SU-DHL-6 (cell line): ENCODE measurements at regions not wholly inside any gene's neighbourhood (a gene's known extent, or its start where the extent isn't known, plus 50 kb on each side); places are given as distances from the start of the nearest gene placed in this dataset.

Source experiments
- H2AFZ ChIP-seq: fragments of 200-600 bp; sonication (generic); 2 replicates; pipeline ENCODE4 v1.6.1; 2014; ENCODE audit warnings: low read depth, mild to moderate bottlenecking, moderate library complexity, mixed read lengths, antibody characterized with exemption, low read length; ENCODE audit not compliant: severe bottlenecking
- H3F3A ChIP-seq: fragments of 200-600 bp; shearing (Covaris generic); 2 replicates; pipeline ENCODE4 v1.6.0; 2016; ENCODE audit warnings: antibody characterized with exemption, mild to moderate bottlenecking; ENCODE audit not compliant: insufficient read depth
- H3K27ac ChIP-seq: fragments of 200-600 bp; sonication (generic); 2 replicates; pipeline ENCODE4 v1.5.1; 2016; ENCODE audit warnings: low read depth, mild to moderate bottlenecking, low read length, moderate library complexity, mixed read lengths
- H3K27me3 ChIP-seq: fragments of 200-600 bp; sonication (generic), shearing (Covaris generic); 2 replicates; pipeline ENCODE4 v1.6.0; 2014; ENCODE audit warnings: mild to moderate bottlenecking, low read length
- H3K36me3 ChIP-seq: fragments of 200-600 bp; sonication (generic); 2 replicates; pipeline ENCODE4 v1.6.1; 2014; ENCODE audit warnings: mild to moderate bottlenecking, low read length, mixed read lengths
- H3K4me2 ChIP-seq: fragments of 300-600, 200-600 bp; shearing (Covaris generic), sonication (generic); 2 replicates; pipeline ENCODE4 v1.6.0; 2014; ENCODE audit warnings: low read length, low read depth, mild to moderate bottlenecking; ENCODE audit not compliant: poor library complexity, severe bottlenecking
- H3K4me3 ChIP-seq: fragments of 200-600 bp; sonication (generic); 2 replicates; pipeline ENCODE4 v1.5.1; 2014; ENCODE audit warnings: antibody characterized with exemption, low read length, mild to moderate bottlenecking, mixed read lengths; ENCODE audit not compliant: insufficient read depth, poor library complexity, severe bottlenecking
- H3K79me2 ChIP-seq: fragments of 200-600 bp; sonication (generic); 2 replicates; pipeline ENCODE4 v1.6.1; 2014; ENCODE audit warnings: mild to moderate bottlenecking, low read length, moderate library complexity; ENCODE audit not compliant: insufficient read depth
- H3K9ac ChIP-seq: fragments of 200-600 bp; sonication (generic); 2 replicates; pipeline ENCODE4 v1.7.0; 2014; ENCODE audit warnings: mild to moderate bottlenecking, low read length
- H3K9me2 ChIP-seq: fragments of 200-600 bp; sonication (generic); replicated peaks from 2 replicates; pipeline ENCODE4 v1.6.1; 2014; ENCODE audit warnings: low read length; ENCODE audit not compliant: insufficient read depth
- H3K9me3 ChIP-seq: fragments of 200-600 bp; sonication (generic); 2 replicates; pipeline ENCODE4 v1.6.1; 2014; ENCODE audit warnings: low read length, mixed read lengths; ENCODE audit not compliant: insufficient read depth
- H4K20me1 ChIP-seq: fragments of 200-600 bp; sonication (generic); 2 replicates; pipeline ENCODE4 v1.6.1; 2014; ENCODE audit warnings: low read depth, mild to moderate bottlenecking, antibody characterized with exemption, low read length, moderate library complexity, mixed read lengths
- EZH2phosphoT487 ChIP-seq: fragments of 200-600 bp; sonication (generic), shearing (Covaris generic); conservative IDR thresholded peaks from 2 replicates; pipeline ENCODE4 v1.6.1; 2018; ENCODE audit warnings: mild to moderate bottlenecking, antibody characterized with exemption, low read length, moderate library complexity, mixed read lengths
- TF ChIP-seq, protein P1 (sequence below): fragments of 200-600 bp; sonication (generic); IDR thresholded peaks from one replicate; pipeline ENCODE4 v1.5.1; 2017; ENCODE audit warnings: antibody characterized with exemption, mild to moderate bottlenecking, low read length, moderate library complexity; ENCODE audit not compliant: insufficient read depth, poor library complexity, severe bottlenecking

GRCh38 chr9:108710424-108710823 lies 145.4 kb downstream of the ACTL7B start:
- H3K4me2 ChIP-seq, result no peak overlapping the region
- TF ChIP-seq, protein P1, sequence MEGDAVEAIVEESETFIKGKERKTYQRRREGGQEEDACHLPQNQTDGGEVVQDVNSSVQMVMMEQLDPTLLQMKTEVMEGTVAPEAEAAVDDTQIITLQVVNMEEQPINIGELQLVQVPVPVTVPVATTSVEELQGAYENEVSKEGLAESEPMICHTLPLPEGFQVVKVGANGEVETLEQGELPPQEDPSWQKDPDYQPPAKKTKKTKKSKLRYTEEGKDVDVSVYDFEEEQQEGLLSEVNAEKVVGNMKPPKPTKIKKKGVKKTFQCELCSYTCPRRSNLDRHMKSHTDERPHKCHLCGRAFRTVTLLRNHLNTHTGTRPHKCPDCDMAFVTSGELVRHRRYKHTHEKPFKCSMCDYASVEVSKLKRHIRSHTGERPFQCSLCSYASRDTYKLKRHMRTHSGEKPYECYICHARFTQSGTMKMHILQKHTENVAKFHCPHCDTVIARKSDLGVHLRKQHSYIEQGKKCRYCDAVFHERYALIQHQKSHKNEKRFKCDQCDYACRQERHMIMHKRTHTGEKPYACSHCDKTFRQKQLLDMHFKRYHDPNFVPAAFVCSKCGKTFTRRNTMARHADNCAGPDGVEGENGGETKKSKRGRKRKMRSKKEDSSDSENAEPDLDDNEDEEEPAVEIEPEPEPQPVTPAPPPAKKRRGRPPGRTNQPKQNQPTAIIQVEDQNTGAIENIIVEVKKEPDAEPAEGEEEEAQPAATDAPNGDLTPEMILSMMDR, result no peak
- TF ChIP-seq EZH2phosphoT487, result no peak
- no peak overlapping the region for H2AFZ ChIP-seq
- no peak overlapping the region for H3K27ac ChIP-seq
- no peaks in the 10 kb centered on the region for H3K36me3 ChIP-seq
- H3F3A ChIP-seq, result no peaks in the 10 kb centered on the region
- H3K9me2 ChIP-seq, result no peaks in the 10 kb centered on the region
- no peaks in the 10 kb centered on the region for H4K20me1 ChIP-seq
- no peak overlapping the region for H3K4me3 ChIP-seq
- H3K27me3 ChIP-seq, result no peaks in the 10 kb centered on the region; the same call in 1 of the 2 replicates
- no peaks in the 10 kb centered on the region for H3K79me2 ChIP-seq
- no peak overlapping the region for H3K9ac ChIP-seq
- H3K9me3 ChIP-seq, result no peaks in the 10 kb centered on the region

DNA sequence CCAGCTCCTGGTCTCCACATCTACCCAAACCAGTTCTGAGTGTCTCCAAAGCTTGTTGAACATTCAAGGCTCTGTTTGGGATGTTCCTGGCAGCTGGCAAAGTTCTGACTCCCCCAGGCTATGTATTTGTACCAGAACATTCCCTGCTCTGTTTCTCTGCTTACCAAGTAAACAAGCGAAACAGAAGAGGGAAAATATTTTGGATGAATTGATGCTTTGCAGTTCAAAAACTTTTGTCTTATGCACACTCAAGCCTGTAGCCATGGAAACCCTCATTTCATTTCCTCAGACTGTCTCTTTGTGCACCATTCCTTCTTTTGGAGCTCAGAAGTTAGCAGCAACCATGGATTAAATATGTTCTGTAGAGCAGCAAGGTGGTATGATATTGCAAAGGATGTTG lies 145.8 kb downstream of the ACTL7B start:
- H3K9me2 ChIP-seq, result no peaks in the 10 kb centered on the region
- H3K79me2 ChIP-seq, result no peaks in the 10 kb centered on the region
- no peak overlapping the region for H3K4me2 ChIP-seq
- no peak overlapping the region for H3K4me3 ChIP-seq
- no peak overlapping the region for H3K9ac ChIP-seq
- no peaks in the 10 kb centered on the region for H3K36me3 ChIP-seq
- no peak for TF ChIP-seq EZH2phosphoT487
- TF ChIP-seq, protein P1, result no peak
- H3K9me3 ChIP-seq, result no peaks in the 10 kb centered on the region
- H3K27me3 ChIP-seq, result no peaks in the 10 kb centered on the region; the same call in 1 of the 2 replicates
- no peak overlapping the region for H2AFZ ChIP-seq
- no peaks in the 10 kb centered on the region for H3F3A ChIP-seq
- no peak overlapping the region for H3K27ac ChIP-seq
- H4K20me1 ChIP-seq, result no peaks in the 10 kb centered on the region

DNA sequence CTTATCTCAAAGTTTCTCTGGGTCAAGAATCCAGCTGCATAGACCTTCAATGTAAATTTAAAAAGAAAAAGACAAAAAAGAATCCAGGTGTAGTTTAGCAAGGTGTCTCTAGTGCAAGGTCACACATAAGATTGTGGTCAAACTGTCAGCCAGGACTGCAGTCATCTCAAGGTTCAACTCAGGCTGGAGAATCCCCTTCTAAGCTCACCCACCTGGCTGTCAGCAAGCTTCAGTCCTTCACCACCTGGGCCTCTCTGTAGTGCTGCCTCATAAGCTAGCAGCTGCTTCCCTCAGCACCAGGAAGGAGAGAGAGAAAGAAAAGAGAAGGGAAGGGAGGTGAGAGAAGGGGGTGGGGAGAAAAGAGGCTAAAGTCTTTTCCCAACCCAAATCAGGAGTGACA lies 146.7 kb downstream of the ACTL7B start:
- Histone ChIP-seq H3K9ac (no peak overlapping the region), H3K27ac (no peak overlapping the region), H3K36me3 (no peaks in the 10 kb centered on the region), H3K79me2 (no peaks in the 10 kb centered on the region), H3K4me3 (no peak overlapping the region), H3F3A (no peaks in the 10 kb centered on the region), H3K9me2 (no peaks in the 10 kb centered on the region), H2AFZ (no peak overlapping the region), H3K4me2 (no peak overlapping the region), H3K9me3 (no peaks in the 10 kb centered on the region), H3K27me3 (no peaks in the 10 kb centered on the region; the same call in 1 of the 2 replicates), H4K20me1 (no peaks in the 10 kb centered on the region)
- TF ChIP-seq EZH2phosphoT487, result no peak
- TF ChIP-seq, protein P1, result no peak
